SH-SY5Y (cell line): ENCODE measurements at regions not wholly inside any gene's neighbourhood (a gene's known extent, or its start where the extent isn't known, plus 50 kb on each side); places are given as distances from the start of the nearest gene placed in this dataset.

Experiments
- GATA2 ChIP-seq: IDR thresholded peaks from 2 replicates; pipeline ENCODE4 v1.6.1; 2011; ENCODE audit warnings: mild to moderate bottlenecking, low read depth, low read length
- GATA3 ChIP-seq: IDR thresholded peaks from 2 replicates; pipeline ENCODE4 v1.6.1; 2011; ENCODE audit warnings: low read depth, mild to moderate bottlenecking, low read length, moderate library complexity

- TF ChIP-seq GATA2 (no peak), GATA3 (no peak)
Measured at GRCh38 chr4:18914182-18914581, 892.6 kb upstream of the LCORL start.

GRCh38 chr4:18894928-18895327 is 873.4 kb upstream of the LCORL start:
- TF ChIP-seq GATA2, result no peak
- TF ChIP-seq GATA3, result no peak

- TF ChIP-seq GATA3, result no peak
- TF ChIP-seq GATA2, result no peak
Measured at GRCh38 chr4:18882468-18882867, 860.9 kb upstream of the LCORL start.

- no peak for TF ChIP-seq GATA3
- no peak for TF ChIP-seq GATA2
Measured at GRCh38 chr4:18881556-18881955, 860.0 kb upstream of the LCORL start.

- no peak for TF ChIP-seq GATA3
- no peak for TF ChIP-seq GATA2
Measured at GRCh38 chr4:18880871-18881270, 859.3 kb upstream of the LCORL start.

- TF ChIP-seq GATA2 (no peak), GATA3 (no peak)
Measured at GRCh38 chr4:18878561-18878960, 857.0 kb upstream of the LCORL start.

GRCh38 chr4:18869166-18869565 is 847.6 kb upstream of the LCORL start:
- TF ChIP-seq GATA2 (peak; percentile 56; the same call in 1 of the 2 replicates), GATA3 (peak; percentile 36; the same call in 1 of the 2 replicates)

GRCh38 chr4:18860836-18861530 is 839.4 kb upstream of the LCORL start:
- no peak for TF ChIP-seq GATA3
- TF ChIP-seq GATA2, result no peak

GRCh38 chr4:18859468-18859867 is 837.9 kb upstream of the LCORL start:
- TF ChIP-seq GATA3, result no peak

GRCh38 chr4:18858229-18858922 is 836.8 kb upstream of the LCORL start:
- TF ChIP-seq GATA3 (no peak), GATA2 (no peak)

- TF ChIP-seq GATA3 (peak; percentile 78), GATA2 (peak; percentile 90)
Measured at GRCh38 chr4:18850867-18851266, 829.3 kb upstream of the LCORL start.

- TF ChIP-seq GATA3 (no peak), GATA2 (no peak)
Measured at GRCh38 chr4:18847249-18847890, 825.8 kb upstream of the LCORL start.

- TF ChIP-seq GATA3 (no peak), GATA2 (no peak)
Measured at GRCh38 chr4:18846313-18846712, 824.8 kb upstream of the LCORL start.

GRCh38 chr4:18844726-18845125 is 823.2 kb upstream of the LCORL start:
- TF ChIP-seq GATA2, result no peak
- no peak for TF ChIP-seq GATA3

- TF ChIP-seq GATA2 (no peak), GATA3 (no peak)
Measured at GRCh38 chr4:18842431-18842830, 820.9 kb upstream of the LCORL start.

GRCh38 chr4:18840481-18840880 is 818.9 kb upstream of the LCORL start:
- TF ChIP-seq GATA2 (no peak), GATA3 (no peak)
